DOHH2 (cell line): ENCODE measurements at regions not wholly inside any gene's neighbourhood (a gene's known extent, or its start where the extent isn't known, plus 50 kb on each side); places are given as distances from the start of the nearest gene placed in this dataset.
"Not testable (repeated sequence)": the region's sequence is repeated elsewhere in the genome, so short reads cannot be mapped to it uniquely, and the experiment has no call there.

Source experiments
- CTCF ChIP-seq: fragments of 200-600 bp; sonication (generic); IDR thresholded peaks from one replicate; pipeline ENCODE4 v1.5.1; 2014; ENCODE audit warnings: antibody characterized with exemption, mild to moderate bottlenecking, low read depth, low read length; ENCODE audit not compliant: poor library complexity, severe bottlenecking
- EZH2phosphoT487 ChIP-seq: fragments of 200-600 bp; sonication (generic); IDR thresholded peaks from 2 replicates; pipeline ENCODE4 v1.6.1; 2017; ENCODE audit warnings: borderline replicate concordance, mild to moderate bottlenecking, antibody characterized with exemption, low read length, moderate library complexity, mixed read lengths

GRCh38 chr15:20209973-20210372, 331.6 kb downstream of the GOLGA6L6 start:
- TF ChIP-seq CTCF, EZH2phosphoT487: not testable (repeated sequence)
